22Rv1 (cell line): ENCODE measurements at regions not wholly inside any gene's neighbourhood (a gene's known extent, or its start where the extent isn't known, plus 50 kb on each side); places are given as distances from the start of the nearest gene placed in this dataset.

ENCODE experiments used
- ZFX ChIP-seq: fragments of 450-650 bp; IDR thresholded peaks from 2 replicates; pipeline ENCODE4 v1.6.1; 2017; ENCODE audit warnings: antibody characterized with exemption, borderline replicate concordance
- TF ChIP-seq, protein P1 (sequence below): fragments of 450-650 bp; IDR thresholded peaks from 2 replicates; pipeline ENCODE4 v1.5.1; 2017; ENCODE audit warnings: mild to moderate bottlenecking

DNA sequence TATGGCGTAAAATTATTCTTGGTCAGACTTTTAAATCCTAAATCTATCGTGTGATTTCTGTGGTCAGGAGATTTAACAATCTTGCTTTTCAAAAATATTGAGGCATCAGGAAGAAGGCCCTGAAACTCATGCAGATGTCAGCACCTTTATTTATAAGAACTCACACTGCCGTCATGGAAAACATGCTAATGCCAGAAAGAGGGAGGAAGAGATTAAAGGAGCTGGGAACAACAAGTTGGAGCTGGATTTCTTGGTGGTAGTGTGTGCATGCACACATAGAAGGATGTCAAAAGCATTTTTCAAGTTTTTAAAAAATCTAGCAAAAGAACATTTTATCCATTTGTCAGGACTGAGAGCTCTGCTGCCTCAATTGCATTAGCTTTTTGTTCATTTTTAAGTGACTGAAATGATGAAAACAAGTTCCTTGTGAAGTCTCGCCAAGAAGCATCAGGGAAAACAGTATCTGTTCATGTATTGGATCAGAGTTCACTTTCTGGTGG lies 342.5 kb downstream of the SPRY2 start:
- TF ChIP-seq, protein P1, sequence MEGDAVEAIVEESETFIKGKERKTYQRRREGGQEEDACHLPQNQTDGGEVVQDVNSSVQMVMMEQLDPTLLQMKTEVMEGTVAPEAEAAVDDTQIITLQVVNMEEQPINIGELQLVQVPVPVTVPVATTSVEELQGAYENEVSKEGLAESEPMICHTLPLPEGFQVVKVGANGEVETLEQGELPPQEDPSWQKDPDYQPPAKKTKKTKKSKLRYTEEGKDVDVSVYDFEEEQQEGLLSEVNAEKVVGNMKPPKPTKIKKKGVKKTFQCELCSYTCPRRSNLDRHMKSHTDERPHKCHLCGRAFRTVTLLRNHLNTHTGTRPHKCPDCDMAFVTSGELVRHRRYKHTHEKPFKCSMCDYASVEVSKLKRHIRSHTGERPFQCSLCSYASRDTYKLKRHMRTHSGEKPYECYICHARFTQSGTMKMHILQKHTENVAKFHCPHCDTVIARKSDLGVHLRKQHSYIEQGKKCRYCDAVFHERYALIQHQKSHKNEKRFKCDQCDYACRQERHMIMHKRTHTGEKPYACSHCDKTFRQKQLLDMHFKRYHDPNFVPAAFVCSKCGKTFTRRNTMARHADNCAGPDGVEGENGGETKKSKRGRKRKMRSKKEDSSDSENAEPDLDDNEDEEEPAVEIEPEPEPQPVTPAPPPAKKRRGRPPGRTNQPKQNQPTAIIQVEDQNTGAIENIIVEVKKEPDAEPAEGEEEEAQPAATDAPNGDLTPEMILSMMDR, result no peak
- no peak for TF ChIP-seq ZFX
